ENCODE measurements at regions not wholly inside any gene's neighbourhood (a gene's known extent, or its start where the extent isn't known, plus 50 kb on each side); places are given as distances from the start of the nearest gene placed in this dataset.

GRCh38 chr22:49705972-49706352, 121.7 kb downstream of the BRD1 start:
- intact Hi-C loops (cut with micrococcal nuclease; ENCODE audit: unreplicated experiment) = no loop called here
- BruUV-seq (replicated peaks) = no TSS peak
- ATAC-seq = no peak

GRCh38 chr22:49705216-49705971, 122.3 kb downstream of the BRD1 start:
- H3K27ac ChIP-seq (ENCODE audit: low read length) = no peak overlapping the region
- no peak for DNase-seq (ENCODE audit: low read depth, low spot score)
- no peaks in the 10 kb centered on the region for H3K9me3 ChIP-seq (ENCODE audit: control insufficient read depth, insufficient read depth, low read depth, low read length)
- H3K4me3 ChIP-seq (ENCODE audit: low read depth in 2 of 2, low read length in 2 of 2) = no peak overlapping the region
- H3K4me1 ChIP-seq (ENCODE audit: control insufficient read depth, insufficient read depth, low read length) = no peaks in the 10 kb centered on the region
- ChIA-PET POLR2A (interaction anchor here (0.6 kb wide), 1 partner anchor 35 kb away, joined by 4 read pairs; no protein-coding TSS in a partner anchor), CTCF (no interaction called here)
- intact Hi-C loops (cut with micrococcal nuclease; ENCODE audit: unreplicated experiment) = no loop called here
- H3K36me3 ChIP-seq (ENCODE audit: control insufficient read depth, insufficient read depth, low read length) = no peaks in the 10 kb centered on the region
- TF ChIP-seq CTCF (IDR thresholded peaks at IDR 0.05) = no peak
- no peak for TF ChIP-seq SIN3A (IDR thresholded peaks at IDR 0.05; ENCODE audit: borderline replicate concordance, insufficient read depth, low read depth, low read length)
- no peaks in the 10 kb centered on the region; the same call in 1 of the 2 replicates for H3K27me3 ChIP-seq (ENCODE audit: control insufficient read depth, insufficient read depth, low read length)
- in situ Hi-C loops (cut with HindIII; ENCODE audit: low pct_unique_long_range_greater_than_20kb, low sequenced_read_pairs) = no loop called here
- ATAC-seq = no peak
- BruUV-seq (replicated peaks) = no TSS peak

More at GRCh38 chr22:49705972-49706352, 121.7 kb downstream of the BRD1 start:
- no peak for TF ChIP-seq SIN3A (IDR thresholded peaks at IDR 0.05; ENCODE audit: borderline replicate concordance, insufficient read depth, low read depth, low read length)
- TF ChIP-seq TCF7L2 (IDR thresholded peaks at IDR 0.05; ENCODE audit: low read depth, low read length) = no peak
- TF ChIP-seq POLR2AphosphoS5 (IDR thresholded peaks at IDR 0.05; ENCODE audit: low read depth, low read length) = no peak
- no peak for TF ChIP-seq REST (IDR thresholded peaks at IDR 0.05; ENCODE audit: insufficient read depth in 1 of 2, low read depth in 2 of 2, low read length in 1 of 2)
- no peak for TF ChIP-seq CTCF (IDR thresholded peaks at IDR 0.05)
- Histone ChIP-seq H3K27ac (ENCODE audit: low read length) (no peak overlapping the region), H3K27me3 (ENCODE audit: control insufficient read depth, insufficient read depth, low read length) (no peaks in the 10 kb centered on the region; the same call in 1 of the 2 replicates), H3K4me3 (ENCODE audit: low read depth in 2 of 2, low read length in 2 of 2) (no peak overlapping the region), H3K4me1 (ENCODE audit: control insufficient read depth, insufficient read depth, low read length) (no peaks in the 10 kb centered on the region), H3K36me3 (ENCODE audit: control insufficient read depth, insufficient read depth, low read length) (no peaks in the 10 kb centered on the region), H3K9me3 (ENCODE audit: control insufficient read depth, insufficient read depth, low read depth, low read length) (no peaks in the 10 kb centered on the region)
- CTCF ChIA-PET = no interaction called here
- no peak for DNase-seq (ENCODE audit: low read depth, low spot score)
- POLR2A ChIA-PET = interaction anchor here (0.6 kb wide), 1 partner anchor 36 kb away, joined by 4 read pairs; no protein-coding TSS in a partner anchor
- in situ Hi-C loops (cut with HindIII; ENCODE audit: low pct_unique_long_range_greater_than_20kb, low sequenced_read_pairs) = no loop called here

All from Panc1 (cell line).